GM18502 (cell line): ENCODE measurements at regions not wholly inside any gene's neighbourhood (a gene's known extent, or its start where the extent isn't known, plus 50 kb on each side); places are given as distances from the start of the nearest gene placed in this dataset.

Source experiments
- ATAC-seq: cut with Tn5 transposase; IDR thresholded peaks from one replicate; pipeline ENCODE4 v1.9.1; 2021; ENCODE audit warnings: mild to moderate bottlenecking; ENCODE audit not compliant: unreplicated experiment, poor library complexity

- no peak for ATAC-seq
Measured at GRCh38 chr6:14732844-14733757, 512.8 kb upstream of the JARID2 start.

GRCh38 chr6:14734052-14734415 lies 511.8 kb upstream of the JARID2 start:
- ATAC-seq, result no peak

- ATAC-seq, result peak; percentile 89
Measured at GRCh38 chr6:14734416-14735340, 511.2 kb upstream of the JARID2 start.

- ATAC-seq, result no peak
Measured at GRCh38 chr6:14735956-14736486, 509.8 kb upstream of the JARID2 start.

GRCh38 chr6:14736554-14736953 lies 509.3 kb upstream of the JARID2 start:
- no peak for ATAC-seq

GRCh38 chr6:14738497-14738896 lies 507.4 kb upstream of the JARID2 start:
- ATAC-seq, result no peak

GRCh38 chr6:14738933-14739332 lies 506.9 kb upstream of the JARID2 start:
- ATAC-seq, result no peak

GRCh38 chr6:14739827-14740226 lies 506.0 kb upstream of the JARID2 start:
- ATAC-seq, result no peak

GRCh38 chr6:14742171-14742570 lies 503.7 kb upstream of the JARID2 start:
- ATAC-seq, result no peak

GRCh38 chr6:14742680-14743079 lies 503.2 kb upstream of the JARID2 start:
- no peak for ATAC-seq

- ATAC-seq, result no peak
Measured at GRCh38 chr6:14743144-14743473, 502.8 kb upstream of the JARID2 start.

GRCh38 chr6:14743474-14744211 lies 502.2 kb upstream of the JARID2 start:
- no peak for ATAC-seq

GRCh38 chr6:14744212-14744556 lies 501.7 kb upstream of the JARID2 start:
- ATAC-seq, result no peak

- no peak for ATAC-seq
Measured at GRCh38 chr6:14746139-14746837, 499.6 kb upstream of the JARID2 start.

GRCh38 chr6:14747881-14748520 lies 497.9 kb upstream of the JARID2 start:
- ATAC-seq, result no peak

- ATAC-seq, result no peak
Measured at GRCh38 chr6:14748679-14749078, 497.2 kb upstream of the JARID2 start.

GRCh38 chr6:14750059-14750661 lies 495.7 kb upstream of the JARID2 start:
- no peak for ATAC-seq

GRCh38 chr6:14751645-14752175 lies 494.2 kb upstream of the JARID2 start:
- no peak for ATAC-seq
